Loucy (cell line): ENCODE measurements at regions not wholly inside any gene's neighbourhood (a gene's known extent, or its start where the extent isn't known, plus 50 kb on each side); places are given as distances from the start of the nearest gene placed in this dataset.

ENCODE experiments used
- CTCF ChIP-seq: fragments of 200-600 bp; sonication (generic); conservative IDR thresholded peaks from 2 replicates; pipeline ENCODE4 v1.5.1; 2014; ENCODE audit warnings: mild to moderate bottlenecking, antibody characterized with exemption, low read length
- EZH2phosphoT487 ChIP-seq: fragments of 200-600 bp; IDR thresholded peaks from 2 replicates; pipeline ENCODE4 v1.6.1; 2018; ENCODE audit warnings: antibody characterized with exemption, mild to moderate bottlenecking, moderate library complexity, borderline replicate concordance

- TF ChIP-seq CTCF (no peak), EZH2phosphoT487 (no peak)
These were observed 1223.9 kb downstream of the BRINP3 start for GRCh38 chr1:189253601-189254350.
